ENCODE measurements at regions not wholly inside any gene's neighbourhood (a gene's known extent, or its start where the extent isn't known, plus 50 kb on each side); places are given as distances from the start of the nearest gene placed in this dataset.
A peak's percentile ranks its signal among the peaks of the same experiment; 100 is the strongest.
"Not testable (repeated sequence)": the region's sequence is repeated elsewhere in the genome, so short reads cannot be mapped to it uniquely, and the experiment has no call there.

- H3K27ac ChIP-seq: no peak overlapping the region
- no peak for TF ChIP-seq CTCF (conservative IDR thresholded peaks at IDR 0.05)
Measured at GRCh38 chr9:3656224-3656623, 130.4 kb upstream of the RFX3 start.

- no peak for TF ChIP-seq CTCF (conservative IDR thresholded peaks at IDR 0.05)
Measured at GRCh38 chr9:3650994-3651622, 125.3 kb upstream of the RFX3 start.

GRCh38 chr9:3648722-3649246 lies 123.0 kb upstream of the RFX3 start:
- no peak for TF ChIP-seq CTCF (conservative IDR thresholded peaks at IDR 0.05)
- H3K27ac ChIP-seq: no peak overlapping the region

More at GRCh38 chr9:3650994-3651622, 125.3 kb upstream of the RFX3 start:
- H3K27ac ChIP-seq: no peak overlapping the region

GRCh38 chr9:3648266-3648665 lies 122.5 kb upstream of the RFX3 start:
- H3K27ac ChIP-seq: no peak overlapping the region
- TF ChIP-seq CTCF (conservative IDR thresholded peaks at IDR 0.05): no peak

GRCh38 chr9:3647652-3648051 lies 121.9 kb upstream of the RFX3 start:
- peak; percentile 52 for TF ChIP-seq CTCF (conservative IDR thresholded peaks at IDR 0.05)
- no peak overlapping the region for H3K27ac ChIP-seq

- no peak overlapping the region for H3K27ac ChIP-seq
- no peak for TF ChIP-seq CTCF (conservative IDR thresholded peaks at IDR 0.05)
Measured at GRCh38 chr9:3646226-3646625, 120.4 kb upstream of the RFX3 start.

GRCh38 chr9:3642075-3642474 lies 116.3 kb upstream of the RFX3 start:
- H3K27ac ChIP-seq: not testable (repeated sequence)

GRCh38 chr9:3629495-3629894 lies 103.7 kb upstream of the RFX3 start:
- no peak for TF ChIP-seq CTCF (conservative IDR thresholded peaks at IDR 0.05)
- H3K27ac ChIP-seq: no peak overlapping the region

All from VCaP (cell line).